ENCODE measurements at regions not wholly inside any gene's neighbourhood (a gene's known extent, or its start where the extent isn't known, plus 50 kb on each side); places are given as distances from the start of the nearest gene placed in this dataset.

DNA sequence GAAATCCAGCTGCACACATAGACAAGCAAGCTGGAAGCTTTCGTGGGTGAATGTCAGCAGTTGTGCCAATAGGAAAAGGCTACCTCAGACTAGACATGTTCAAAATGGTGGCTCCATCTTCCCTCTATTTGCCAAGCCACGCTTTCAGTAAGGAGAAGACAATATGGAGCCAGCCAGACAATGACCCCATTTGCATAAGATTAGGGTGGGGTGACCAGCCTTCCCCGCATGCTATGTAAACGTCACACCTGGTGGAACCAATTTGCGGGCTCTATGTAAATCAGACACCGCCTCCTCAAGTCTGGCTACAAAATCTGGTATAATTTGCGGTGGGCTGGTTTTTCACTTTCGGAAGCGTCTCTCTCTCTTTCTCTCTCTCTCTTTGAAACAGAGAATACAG, 297.4 kb upstream of the PCDH15 start:
- no peak for DNase-seq

DNA sequence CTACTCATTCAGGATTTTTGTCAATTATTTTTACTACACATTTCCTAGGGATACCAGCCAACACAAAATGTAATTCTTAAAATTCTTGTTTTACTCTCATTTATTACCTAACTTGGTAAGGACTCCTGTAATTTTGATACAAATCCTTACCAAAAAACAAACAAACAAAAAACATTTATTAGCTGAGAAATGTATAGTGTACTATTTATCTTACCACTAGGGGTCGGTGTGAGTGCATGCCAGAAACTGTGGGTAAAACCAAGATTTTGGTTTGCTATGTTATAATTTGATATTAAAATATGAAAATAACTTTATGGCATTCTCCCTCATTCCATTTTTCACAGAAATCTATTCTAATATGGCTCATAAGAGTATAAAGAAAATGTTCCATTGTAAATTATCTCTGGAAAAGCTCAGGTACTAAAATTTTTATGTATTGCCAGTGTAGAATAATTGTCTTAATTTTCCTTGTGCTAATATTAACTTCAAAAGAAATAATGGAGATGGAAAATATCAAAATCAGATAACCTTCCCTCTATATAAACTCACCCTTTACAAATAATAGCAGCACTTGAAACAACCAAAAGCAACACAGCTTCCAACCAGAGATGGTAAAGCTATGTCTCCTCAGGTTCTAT, 290.8 kb upstream of the PCDH15 start:
- DNase-seq, result no peak

DNA sequence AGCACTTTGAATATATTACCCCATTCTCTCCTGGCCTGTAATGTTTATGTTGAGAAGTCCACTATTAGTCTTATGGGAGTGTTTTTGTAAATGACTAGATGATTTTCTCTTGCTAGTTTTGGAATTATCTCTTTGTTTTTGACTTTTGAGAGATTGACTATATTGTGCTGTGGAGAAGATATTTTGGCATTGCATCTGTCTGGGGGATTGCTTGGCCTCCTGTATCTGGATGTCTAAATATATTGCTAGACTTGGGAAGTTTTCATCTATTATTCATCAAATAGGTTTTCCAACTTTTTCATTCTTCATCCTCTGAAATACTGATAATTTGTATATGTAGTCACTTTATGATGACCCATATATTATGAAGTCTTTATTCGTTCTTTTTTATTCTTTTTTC, 277.1 kb upstream of the PCDH15 start:
- no peak for DNase-seq

DNA sequence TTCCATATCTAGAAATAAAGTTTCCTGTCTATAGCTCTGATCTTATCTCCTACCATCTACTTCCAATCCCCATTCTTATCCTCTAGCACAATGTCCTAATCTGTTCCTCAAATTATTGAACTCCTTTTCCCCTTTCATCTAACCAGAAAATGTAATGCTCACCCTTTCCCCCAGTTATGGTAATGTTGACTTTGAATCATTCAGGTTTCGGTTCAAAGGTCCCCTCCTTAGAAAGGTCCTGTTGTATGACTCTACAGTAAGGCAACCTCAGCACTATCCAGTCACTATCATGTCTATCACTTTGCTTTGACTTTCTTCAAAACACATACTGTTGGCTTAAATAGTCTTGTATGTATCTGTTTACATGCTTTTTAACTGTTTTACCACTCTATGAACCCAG, 264.2 kb upstream of the PCDH15 start:
- no peak for DNase-seq

DNA sequence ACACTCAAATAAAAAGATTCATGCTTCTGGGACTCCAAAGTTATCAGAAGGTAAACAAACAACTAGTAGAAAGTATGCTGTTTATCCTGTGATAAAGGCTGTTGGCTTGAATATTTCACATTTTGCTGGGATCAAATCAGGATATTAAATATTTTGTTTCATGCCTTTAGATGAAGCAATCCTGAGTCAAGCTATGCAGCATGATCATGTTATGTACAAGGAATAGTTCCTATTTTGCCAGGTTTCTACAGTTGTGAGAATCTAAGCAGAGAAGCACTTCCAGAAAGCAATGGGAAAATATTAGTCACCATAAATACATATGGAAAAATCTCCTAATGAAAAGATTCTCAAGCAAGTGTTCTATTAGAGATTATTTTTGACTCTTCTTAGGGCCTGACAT, 262.8 kb upstream of the PCDH15 start:
- no peak for DNase-seq

DNA sequence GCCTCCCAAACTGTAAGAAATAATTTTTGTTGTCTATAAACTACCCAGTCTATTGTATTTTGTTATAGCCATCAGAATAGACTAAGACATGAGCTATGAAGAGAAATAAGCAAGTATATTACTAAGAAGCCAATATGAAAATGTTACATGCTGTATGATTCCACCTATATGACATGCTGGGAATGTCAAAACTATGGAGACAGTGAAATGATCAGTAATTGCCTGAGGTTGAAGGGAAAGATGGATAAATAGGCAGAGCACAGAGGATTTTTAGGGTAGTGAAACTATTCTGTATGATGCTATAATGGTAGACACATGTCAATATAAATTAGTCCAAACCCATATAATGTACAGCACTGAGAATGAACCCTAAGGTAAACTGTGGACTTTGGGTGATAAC, 261.3 kb upstream of the PCDH15 start:
- no peak for DNase-seq

DNA sequence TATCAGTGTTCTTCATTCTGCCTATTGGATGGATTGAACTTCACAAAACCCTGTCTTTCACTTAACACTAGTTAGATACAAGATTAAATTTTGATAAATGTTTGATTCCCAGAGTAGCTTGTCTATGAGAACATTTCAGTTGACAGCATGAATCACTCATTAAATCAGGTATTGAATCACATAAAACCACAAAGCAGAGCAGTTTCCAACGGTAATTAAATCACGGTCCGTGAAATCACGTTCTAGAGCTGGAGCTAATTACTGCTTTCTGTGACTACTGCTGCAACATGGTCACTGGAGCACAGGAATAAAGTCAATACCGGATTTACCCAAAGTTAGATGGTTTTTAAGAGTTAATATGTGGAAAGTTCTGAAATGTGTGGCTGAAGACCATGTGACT, 257.8 kb upstream of the PCDH15 start:
- DNase-seq, result no peak

DNA sequence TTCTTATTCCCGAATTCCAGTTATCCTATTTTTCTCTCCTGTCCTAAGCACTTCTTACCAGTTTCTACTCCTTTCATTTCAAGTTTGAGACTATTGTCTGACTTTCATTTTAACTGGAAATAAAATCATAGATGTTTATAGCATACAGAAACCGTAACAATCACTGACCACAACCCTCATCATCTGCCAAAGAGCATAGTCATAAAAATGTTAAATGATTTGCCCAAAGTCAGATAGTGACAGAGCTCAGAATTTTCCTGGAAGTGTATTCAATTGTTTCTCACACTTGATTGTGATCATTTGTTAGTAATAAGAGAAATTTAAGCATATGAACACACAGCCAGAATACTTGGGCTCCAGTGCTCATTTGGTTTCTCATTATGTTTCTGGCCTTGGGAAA, 250.5 kb upstream of the PCDH15 start:
- DNase-seq, result no peak

DNA sequence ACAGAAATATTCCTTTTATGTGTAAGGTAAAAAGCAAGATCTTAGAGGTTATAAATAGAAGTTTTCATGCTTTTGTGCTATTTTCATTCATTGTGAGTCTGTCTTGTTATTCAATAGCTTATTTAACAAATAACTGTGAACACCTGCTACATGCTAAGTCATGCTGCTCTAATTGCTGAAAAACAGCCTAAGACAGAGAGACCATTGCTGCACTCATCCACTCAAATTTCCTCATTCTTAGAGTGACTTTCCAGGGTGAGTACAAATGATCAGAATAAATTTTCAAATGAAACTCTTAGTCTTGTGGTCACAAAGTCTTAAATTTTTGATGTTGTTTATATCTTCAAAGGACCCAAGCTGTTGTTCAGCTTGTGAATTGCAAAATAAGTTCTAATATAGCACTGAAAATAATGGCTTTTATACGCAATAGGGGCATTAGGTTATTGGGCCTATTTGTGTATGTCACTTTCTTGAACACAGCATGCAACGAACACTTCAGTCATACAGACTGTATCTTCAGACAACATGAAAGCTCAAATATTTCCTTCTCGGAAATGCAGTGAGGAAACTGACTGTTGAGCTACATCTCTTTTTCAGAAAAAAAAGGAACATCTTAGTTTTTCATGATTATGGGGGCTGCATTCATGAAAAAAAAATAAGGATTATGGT, 247.9 kb upstream of the PCDH15 start:
- no peak for DNase-seq

DNA sequence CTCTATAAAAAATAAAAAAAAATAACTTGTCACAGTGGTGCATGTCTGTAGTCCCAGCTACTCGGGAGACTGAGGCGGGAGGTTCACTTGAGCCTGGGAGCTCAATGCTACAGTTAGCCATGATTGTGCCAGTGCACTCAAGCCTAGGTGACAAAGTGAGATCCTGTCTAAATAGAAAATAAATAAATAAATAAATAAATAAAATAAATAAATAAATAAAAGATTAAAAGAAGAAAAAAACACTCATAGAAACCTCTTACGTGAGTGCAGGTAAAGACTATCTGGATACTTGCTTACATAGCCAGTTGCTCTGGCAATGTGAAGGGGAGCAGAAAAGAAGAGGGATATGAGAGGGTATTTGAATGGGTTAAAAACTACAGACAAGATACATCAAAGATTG, 242.5 kb upstream of the PCDH15 start:
- no peak for DNase-seq

DNA sequence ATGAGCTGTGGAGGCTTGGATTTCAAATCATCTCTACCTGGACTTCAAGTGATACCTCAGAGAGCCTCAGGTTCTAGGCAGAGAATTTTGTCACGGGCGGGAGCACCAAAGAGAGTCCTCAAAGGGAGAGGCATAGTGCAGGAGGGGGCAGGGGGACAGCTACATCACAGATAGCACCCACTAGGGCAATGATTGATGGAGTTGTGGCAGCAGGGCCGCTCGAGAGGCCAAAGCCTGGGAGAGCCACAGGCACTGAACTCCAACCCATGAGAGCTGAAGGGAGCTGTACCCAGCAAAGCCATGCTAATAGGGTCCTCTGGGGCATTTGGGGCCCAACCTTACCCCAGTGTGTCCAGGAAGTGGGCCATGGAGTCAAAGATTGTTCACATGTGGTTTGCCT, 232.0 kb upstream of the PCDH15 start:
- DNase-seq, result no peak

DNA sequence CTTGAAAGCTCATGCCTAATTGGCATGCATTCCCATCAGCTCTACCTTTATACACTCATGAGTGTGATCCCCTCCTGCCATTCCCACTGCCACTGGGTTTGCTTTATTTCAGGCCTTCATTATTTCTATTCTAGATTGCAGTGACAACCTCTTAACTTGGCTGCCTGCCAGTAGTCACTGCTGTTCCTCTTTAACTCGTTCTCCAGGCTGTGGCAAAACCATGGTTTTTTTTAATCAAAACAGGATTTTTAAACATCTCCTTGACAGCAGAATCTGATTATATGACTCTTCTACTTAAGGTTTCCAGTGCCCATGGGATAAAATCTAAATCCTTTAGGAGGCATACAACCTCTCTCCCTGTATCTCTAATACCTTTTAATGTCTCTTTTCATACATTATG, 223.7 kb upstream of the PCDH15 start:
- DNase-seq, result peak; percentile 15

DNA sequence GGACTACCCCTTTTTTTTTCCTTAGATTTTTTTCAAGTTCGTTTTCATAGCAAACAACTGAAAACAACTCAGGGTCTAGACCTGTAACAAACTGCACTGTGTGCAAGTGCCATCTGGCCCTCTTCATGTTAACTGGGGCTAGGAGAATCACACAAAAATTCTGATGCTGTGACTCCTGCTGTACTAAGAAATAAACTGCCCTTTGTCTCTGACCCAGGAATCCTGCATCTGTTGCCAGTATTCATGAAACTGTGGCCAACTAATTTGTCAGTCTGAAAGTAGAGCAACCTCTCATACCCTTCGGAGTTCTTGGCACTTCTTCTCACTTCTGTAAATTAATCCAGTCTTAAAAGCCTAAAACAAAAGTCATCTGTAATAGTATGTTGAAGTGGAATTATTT, 218.4 kb upstream of the PCDH15 start:
- no peak for DNase-seq

DNA sequence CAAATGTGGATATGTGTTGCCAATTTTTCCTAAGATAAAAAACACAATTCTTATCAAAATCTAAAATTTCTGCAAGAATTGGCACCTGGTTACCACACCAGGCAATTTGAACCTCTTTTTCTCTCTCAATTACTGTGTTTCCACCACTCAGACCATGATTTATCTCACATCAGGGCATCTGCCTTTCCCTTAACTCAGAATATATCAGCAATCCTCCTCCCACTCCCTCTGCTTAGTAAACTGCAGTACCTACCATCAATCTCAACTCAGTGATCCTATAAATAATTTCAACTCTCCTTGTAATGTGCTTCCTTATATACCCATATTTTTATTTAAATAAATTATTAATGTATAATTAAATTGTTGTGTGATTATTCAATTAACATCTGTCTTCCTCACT, 212.3 kb upstream of the PCDH15 start:
- DNase-seq, result no peak

DNA sequence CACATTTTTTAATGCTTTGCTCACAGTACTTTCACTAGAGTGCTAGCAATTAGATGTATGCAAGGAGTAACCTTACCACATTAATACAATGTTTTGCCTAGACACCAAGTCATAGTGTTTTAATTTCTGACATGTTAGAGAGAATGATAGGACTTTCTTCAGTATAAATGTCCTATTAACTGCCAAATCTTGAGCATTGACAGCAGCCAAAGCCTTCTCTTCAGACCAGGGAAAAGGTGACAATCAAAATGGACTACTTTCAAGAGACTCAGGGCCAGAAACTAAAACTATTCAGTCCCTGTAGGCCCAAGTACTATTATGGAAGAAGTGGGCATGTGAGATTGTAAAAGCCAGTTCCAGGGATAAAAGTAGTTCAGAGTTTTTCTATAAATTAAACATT, 201.4 kb upstream of the PCDH15 start:
- no peak for DNase-seq

DNA sequence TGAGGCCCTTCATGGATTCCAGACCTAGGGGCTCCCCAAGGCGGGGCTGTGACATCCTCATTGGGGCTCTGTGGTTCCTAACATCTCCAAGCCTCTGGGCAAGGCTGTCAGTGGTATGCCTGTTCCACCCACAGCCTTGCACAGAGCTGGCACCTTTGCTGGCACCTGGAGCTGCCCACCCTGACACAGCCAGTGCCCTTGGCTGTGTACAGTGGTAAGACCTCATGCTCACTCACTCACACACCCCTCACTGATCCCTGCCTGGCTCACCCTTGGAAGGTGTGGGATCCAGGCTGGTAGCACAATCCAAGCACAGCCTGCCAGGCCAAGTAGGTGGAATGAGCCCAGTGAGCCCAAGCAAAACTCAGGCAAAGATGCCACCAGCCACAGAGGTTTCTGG, 200.4 kb upstream of the PCDH15 start:
- DNase-seq, result no peak

DNA sequence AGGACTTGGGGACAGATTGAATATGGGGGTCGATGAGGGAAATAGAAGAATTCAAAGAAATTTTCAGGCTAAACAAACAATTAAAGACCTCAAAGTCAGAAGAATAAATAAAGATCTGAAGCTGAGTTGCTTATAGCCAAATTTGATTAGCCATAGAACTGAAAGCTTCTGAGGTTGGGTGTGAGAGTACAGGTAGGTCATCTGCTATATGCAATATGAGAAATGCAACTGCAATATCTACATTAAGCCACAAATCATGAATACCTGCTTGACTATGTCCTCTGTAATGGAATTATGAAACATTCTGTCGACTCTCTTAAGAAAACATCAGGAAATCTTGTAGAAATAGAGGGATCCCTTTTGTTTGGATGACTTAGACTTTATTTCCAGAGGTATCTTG, 192.1 kb upstream of the PCDH15 start:
- no peak for DNase-seq

DNA sequence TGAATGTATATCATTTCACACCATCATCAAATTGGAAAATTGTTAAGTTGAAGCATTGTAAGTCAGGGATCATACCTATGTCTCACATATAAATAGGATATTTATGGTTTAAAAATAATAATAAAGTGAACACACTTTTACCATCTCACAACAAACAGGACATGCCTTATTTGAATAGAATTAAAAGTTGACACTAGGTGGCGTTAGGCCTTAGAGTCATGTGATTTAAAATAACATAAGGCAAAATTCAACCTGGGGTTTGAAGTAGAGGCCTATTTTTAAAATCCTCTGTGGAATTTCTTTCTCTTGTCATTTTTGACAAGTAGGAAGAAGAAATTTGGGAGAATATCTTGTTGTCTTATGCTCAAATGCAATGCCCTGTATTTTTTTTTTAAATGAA, 184.7 kb upstream of the PCDH15 start:
- no peak for DNase-seq

DNA sequence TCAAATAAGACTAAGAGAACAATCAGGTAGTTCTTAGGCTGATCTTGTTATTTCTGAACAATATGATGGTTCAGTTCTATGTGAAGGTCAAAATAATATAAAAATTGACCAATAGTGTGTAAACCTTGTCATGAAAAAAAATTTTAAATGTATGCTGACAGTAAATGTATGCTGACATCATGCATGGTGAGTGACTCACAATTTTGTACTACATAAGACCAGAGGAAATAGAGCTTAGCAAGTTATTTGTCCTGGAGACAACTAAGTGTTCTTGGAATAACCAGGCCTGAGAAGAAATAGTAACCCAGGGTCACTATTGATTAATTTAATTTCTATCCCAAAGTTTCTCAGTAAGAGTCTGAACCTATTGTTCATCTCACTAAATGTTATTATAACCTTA, 182.2 kb upstream of the PCDH15 start:
- DNase-seq, result no peak

DNA sequence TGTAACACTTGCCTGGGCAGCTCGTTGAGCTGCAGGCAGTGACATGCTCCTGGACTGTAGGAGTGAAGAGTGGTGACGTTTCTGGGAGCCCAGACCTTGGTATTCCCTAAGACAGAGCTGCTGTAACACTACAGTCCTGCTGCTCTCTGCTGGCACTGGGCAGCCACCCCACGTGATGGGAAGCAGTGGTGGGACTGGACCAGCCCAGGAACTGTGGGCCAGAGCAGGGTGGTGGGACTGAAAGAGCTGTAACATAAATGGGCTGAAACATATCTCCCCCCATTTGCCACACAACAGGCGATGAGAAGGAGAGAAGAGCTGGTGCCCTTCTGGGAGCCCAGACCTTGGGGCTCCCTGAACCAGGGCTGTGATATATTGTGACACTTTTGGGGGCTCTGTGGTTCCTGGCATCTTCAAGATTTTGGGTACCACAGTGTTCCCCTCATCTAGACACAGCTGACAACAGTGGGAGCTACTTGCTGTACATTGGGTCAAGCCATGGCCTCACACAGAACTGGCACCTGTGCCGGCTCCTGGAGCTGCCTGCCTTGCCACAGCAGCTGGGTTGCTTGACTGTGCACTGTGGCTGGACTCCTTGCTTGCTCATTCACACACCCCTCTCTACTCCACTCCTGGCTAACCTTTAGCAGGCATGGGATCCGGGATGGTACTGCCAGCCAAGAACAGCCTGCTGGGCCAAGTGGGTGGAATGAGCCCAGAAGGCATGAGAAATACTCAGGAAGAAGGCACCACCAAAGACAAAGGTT, 161.3 kb upstream of the PCDH15 start:
- no peak for DNase-seq

DNA sequence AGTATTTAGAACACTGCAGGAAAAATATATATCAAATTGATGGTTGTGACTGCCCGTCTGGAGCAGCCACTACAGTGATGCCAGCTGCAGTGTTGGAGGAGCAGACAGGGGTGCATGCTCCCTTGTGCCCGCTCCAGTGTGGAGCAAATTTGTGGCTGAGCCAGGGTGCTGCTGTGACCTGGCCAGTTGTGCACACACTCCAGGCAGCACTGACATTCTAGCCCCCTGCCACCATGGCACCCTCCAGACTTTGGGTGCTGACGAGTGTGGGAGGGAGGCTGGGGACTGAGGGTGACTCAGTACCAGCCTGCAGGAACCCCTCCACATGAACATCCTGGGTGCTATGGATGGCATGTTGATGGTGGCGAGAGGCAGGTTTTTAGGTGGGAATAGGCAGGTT, 160.0 kb upstream of the PCDH15 start:
- no peak for DNase-seq

DNA sequence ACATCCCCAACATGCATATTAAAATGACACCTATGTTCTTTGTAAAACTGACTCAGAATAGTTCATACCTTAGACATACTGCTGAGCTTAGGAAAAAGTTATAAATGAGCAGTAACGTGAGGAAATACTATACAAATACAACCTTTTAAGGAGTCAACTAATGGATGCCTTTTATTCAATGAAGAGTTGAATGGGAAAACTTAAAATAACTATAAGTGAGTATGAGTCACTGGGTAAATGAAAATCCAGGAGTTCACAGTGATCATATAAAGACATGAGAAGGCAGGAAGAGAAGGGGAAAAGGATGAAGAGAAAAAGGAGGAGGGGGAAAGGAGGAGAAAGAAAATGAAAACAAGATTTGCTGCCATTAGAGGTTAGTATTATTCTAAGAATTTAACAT, 157.8 kb upstream of the PCDH15 start:
- no peak for DNase-seq

DNA sequence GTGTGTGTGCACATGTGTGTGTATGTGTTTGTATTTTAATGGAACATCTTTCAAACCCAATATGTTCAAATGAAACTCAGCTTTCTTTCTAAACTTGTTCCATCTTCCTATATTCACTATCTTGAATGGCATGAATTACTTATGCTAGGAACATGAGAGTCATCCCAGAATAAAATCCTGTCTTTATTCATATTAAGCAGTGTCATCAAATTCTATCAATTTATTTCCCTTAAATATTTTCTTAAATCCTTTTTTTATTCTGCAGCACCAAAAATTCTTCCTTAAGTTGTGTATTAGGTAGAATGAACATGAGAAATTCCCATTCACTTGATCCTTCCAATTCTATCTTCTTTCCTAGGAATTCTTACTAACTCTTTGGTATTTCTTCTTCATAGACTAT, 146.6 kb upstream of the PCDH15 start:
- no peak for DNase-seq

DNA sequence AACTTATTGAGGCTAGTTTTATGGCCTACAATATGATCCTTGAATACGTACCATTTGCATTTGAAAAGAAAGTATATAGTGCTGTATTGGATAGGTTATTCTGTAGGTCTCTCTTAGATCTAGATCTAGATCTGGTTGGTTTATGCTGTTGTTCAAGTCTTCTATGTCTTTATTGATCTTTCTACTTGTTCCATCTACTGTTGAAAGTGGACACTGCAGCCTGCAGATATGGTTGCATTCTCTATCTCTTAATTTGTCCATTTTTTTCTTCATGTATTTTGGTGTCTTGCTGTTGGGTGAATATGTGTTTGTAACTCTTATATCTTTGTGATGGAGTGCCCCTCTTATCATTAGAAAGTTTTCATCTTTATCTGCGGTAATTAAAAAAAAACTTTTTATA, 139.4 kb upstream of the PCDH15 start:
- no peak for DNase-seq

DNA sequence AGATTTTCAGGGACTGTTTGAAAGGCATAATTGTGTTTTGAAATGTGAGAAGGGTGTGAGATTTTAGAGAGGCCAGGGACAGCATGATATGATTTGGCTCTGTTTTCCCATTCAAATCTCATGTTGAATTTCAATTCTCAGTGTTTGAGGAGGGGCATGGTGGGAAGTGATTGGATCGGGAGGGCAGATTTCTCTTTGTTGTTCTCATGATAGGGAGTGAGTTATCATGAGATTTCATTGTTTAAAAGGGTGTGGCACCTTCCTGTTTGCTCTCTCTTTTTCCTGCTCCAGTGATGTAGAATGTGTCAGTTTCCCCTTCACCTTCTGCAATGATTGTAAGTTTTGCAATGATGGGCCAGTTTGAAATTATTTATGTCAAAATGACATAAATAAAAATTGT, 113.0 kb upstream of the PCDH15 start:
- DNase-seq, result no peak

Data from NCI-H774 (cell line).